SU-DHL-6 (cell line): ENCODE measurements at regions not wholly inside any gene's neighbourhood (a gene's known extent, or its start where the extent isn't known, plus 50 kb on each side); places are given as distances from the start of the nearest gene placed in this dataset.
"Not testable (repeated sequence)": the region's sequence is repeated elsewhere in the genome, so short reads cannot be mapped to it uniquely, and the experiment has no call there.

Source experiments
- H2AFZ ChIP-seq: fragments of 200-600 bp; sonication (generic); 2 replicates; pipeline ENCODE4 v1.6.1; 2014; ENCODE audit warnings: low read depth, mild to moderate bottlenecking, moderate library complexity, mixed read lengths, antibody characterized with exemption, low read length; ENCODE audit not compliant: severe bottlenecking
- H3F3A ChIP-seq: fragments of 200-600 bp; shearing (Covaris generic); 2 replicates; pipeline ENCODE4 v1.6.0; 2016; ENCODE audit warnings: antibody characterized with exemption, mild to moderate bottlenecking; ENCODE audit not compliant: insufficient read depth
- H3K27ac ChIP-seq: fragments of 200-600 bp; sonication (generic); 2 replicates; pipeline ENCODE4 v1.5.1; 2016; ENCODE audit warnings: low read depth, mild to moderate bottlenecking, low read length, moderate library complexity, mixed read lengths
- H3K27me3 ChIP-seq: fragments of 200-600 bp; sonication (generic), shearing (Covaris generic); 2 replicates; pipeline ENCODE4 v1.6.0; 2014; ENCODE audit warnings: mild to moderate bottlenecking, low read length
- H3K36me3 ChIP-seq: fragments of 200-600 bp; sonication (generic); 2 replicates; pipeline ENCODE4 v1.6.1; 2014; ENCODE audit warnings: mild to moderate bottlenecking, low read length, mixed read lengths
- H3K4me2 ChIP-seq: fragments of 300-600, 200-600 bp; shearing (Covaris generic), sonication (generic); 2 replicates; pipeline ENCODE4 v1.6.0; 2014; ENCODE audit warnings: low read length, low read depth, mild to moderate bottlenecking; ENCODE audit not compliant: poor library complexity, severe bottlenecking
- H3K4me3 ChIP-seq: fragments of 200-600 bp; sonication (generic); 2 replicates; pipeline ENCODE4 v1.5.1; 2014; ENCODE audit warnings: antibody characterized with exemption, low read length, mild to moderate bottlenecking, mixed read lengths; ENCODE audit not compliant: insufficient read depth, poor library complexity, severe bottlenecking
- H3K79me2 ChIP-seq: fragments of 200-600 bp; sonication (generic); 2 replicates; pipeline ENCODE4 v1.6.1; 2014; ENCODE audit warnings: mild to moderate bottlenecking, low read length, moderate library complexity; ENCODE audit not compliant: insufficient read depth
- H3K9ac ChIP-seq: fragments of 200-600 bp; sonication (generic); 2 replicates; pipeline ENCODE4 v1.7.0; 2014; ENCODE audit warnings: mild to moderate bottlenecking, low read length
- H3K9me2 ChIP-seq: fragments of 200-600 bp; sonication (generic); replicated peaks from 2 replicates; pipeline ENCODE4 v1.6.1; 2014; ENCODE audit warnings: low read length; ENCODE audit not compliant: insufficient read depth
- H3K9me3 ChIP-seq: fragments of 200-600 bp; sonication (generic); 2 replicates; pipeline ENCODE4 v1.6.1; 2014; ENCODE audit warnings: low read length, mixed read lengths; ENCODE audit not compliant: insufficient read depth
- H4K20me1 ChIP-seq: fragments of 200-600 bp; sonication (generic); 2 replicates; pipeline ENCODE4 v1.6.1; 2014; ENCODE audit warnings: low read depth, mild to moderate bottlenecking, antibody characterized with exemption, low read length, moderate library complexity, mixed read lengths
- CTCF ChIP-seq: fragments of 200-600 bp; sonication (generic); IDR thresholded peaks from one replicate; pipeline ENCODE4 v1.5.1; 2017; ENCODE audit warnings: antibody characterized with exemption, mild to moderate bottlenecking, low read length, moderate library complexity; ENCODE audit not compliant: insufficient read depth, poor library complexity, severe bottlenecking
- EZH2phosphoT487 ChIP-seq: fragments of 200-600 bp; sonication (generic), shearing (Covaris generic); conservative IDR thresholded peaks from 2 replicates; pipeline ENCODE4 v1.6.1; 2018; ENCODE audit warnings: mild to moderate bottlenecking, antibody characterized with exemption, low read length, moderate library complexity, mixed read lengths

- no peak for TF ChIP-seq EZH2phosphoT487
- TF ChIP-seq CTCF: no peak
- Histone ChIP-seq H3K27me3 (no peaks in the 10 kb centered on the region), H2AFZ (no peak overlapping the region), H3K27ac (no peak overlapping the region), H3K36me3 (no peaks in the 10 kb centered on the region), H3K4me3 (no peak overlapping the region), H3K9me3 (no peaks in the 10 kb centered on the region), H3K79me2 (no peaks in the 10 kb centered on the region), H4K20me1 (no peaks in the 10 kb centered on the region), H3F3A (no peaks in the 10 kb centered on the region), H3K9me2 (no peaks in the 10 kb centered on the region), H3K4me2 (no peak overlapping the region), H3K9ac (no peak overlapping the region)
Measured at GRCh38 chr11:134957540-134958335, 545.7 kb upstream of the B3GAT1 start.

GRCh38 chr11:134956450-134957210 lies 544.6 kb upstream of the B3GAT1 start:
- Histone ChIP-seq H3K36me3 (no peaks in the 10 kb centered on the region), H3K4me3 (no peak overlapping the region), H3K9me2 (no peaks in the 10 kb centered on the region), H3K9me3 (no peaks in the 10 kb centered on the region), H3K27ac (no peak overlapping the region), H4K20me1 (no peaks in the 10 kb centered on the region), H3K9ac (no peak overlapping the region), H3K79me2 (no peaks in the 10 kb centered on the region), H2AFZ (no peak overlapping the region), H3F3A (no peaks in the 10 kb centered on the region), H3K27me3 (no peaks in the 10 kb centered on the region), H3K4me2 (no peak overlapping the region)
- no peak for TF ChIP-seq EZH2phosphoT487
- TF ChIP-seq CTCF: no peak

- not testable (repeated sequence) for H2AFZ ChIP-seq, H3K4me2 ChIP-seq
Measured at GRCh38 chr11:134955970-134956369, 543.9 kb upstream of the B3GAT1 start.

DNA sequence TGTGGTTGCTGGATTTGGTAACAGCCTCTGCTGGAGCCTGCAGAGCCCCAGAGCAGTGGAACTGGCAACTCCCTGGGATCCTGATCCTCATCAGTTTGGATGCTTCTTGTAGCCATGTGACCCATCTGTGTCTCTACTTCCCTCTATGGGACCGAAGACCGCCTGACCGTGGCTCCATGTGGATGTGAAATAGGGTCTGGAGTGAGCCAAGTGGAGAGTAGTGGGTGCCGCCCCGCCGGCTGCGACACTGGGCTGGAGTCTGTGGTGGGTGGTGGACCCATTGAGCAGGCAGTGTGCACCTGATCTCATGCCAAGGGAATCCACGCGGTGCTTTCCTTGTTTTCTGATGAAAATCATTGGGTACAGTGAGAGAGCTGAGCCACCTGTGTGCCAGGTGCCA lies 543.2 kb upstream of the B3GAT1 start:
- no peaks in the 10 kb centered on the region for H3K79me2 ChIP-seq
- no peaks in the 10 kb centered on the region for H3K9me3 ChIP-seq
- H2AFZ ChIP-seq: no peak overlapping the region
- TF ChIP-seq EZH2phosphoT487 (no peak), CTCF (no peak)
- no peaks in the 10 kb centered on the region for H4K20me1 ChIP-seq
- H3K27me3 ChIP-seq: no peaks in the 10 kb centered on the region
- H3K36me3 ChIP-seq: no peaks in the 10 kb centered on the region
- no peak overlapping the region for H3K4me2 ChIP-seq
- no peaks in the 10 kb centered on the region for H3K9me2 ChIP-seq
- no peak overlapping the region for H3K27ac ChIP-seq
- H3K4me3 ChIP-seq: no peak overlapping the region
- H3K9ac ChIP-seq: no peak overlapping the region
- H3F3A ChIP-seq: no peaks in the 10 kb centered on the region

More at GRCh38 chr11:134955970-134956369, 543.9 kb upstream of the B3GAT1 start:
- H3K27me3 ChIP-seq, H3K36me3 ChIP-seq, H3K9me3 ChIP-seq, H3K79me2 ChIP-seq, H4K20me1 ChIP-seq, H3K27ac ChIP-seq, H3K9ac ChIP-seq, H3K4me3 ChIP-seq, H3F3A ChIP-seq, H3K9me2 ChIP-seq: not testable (repeated sequence)

DNA sequence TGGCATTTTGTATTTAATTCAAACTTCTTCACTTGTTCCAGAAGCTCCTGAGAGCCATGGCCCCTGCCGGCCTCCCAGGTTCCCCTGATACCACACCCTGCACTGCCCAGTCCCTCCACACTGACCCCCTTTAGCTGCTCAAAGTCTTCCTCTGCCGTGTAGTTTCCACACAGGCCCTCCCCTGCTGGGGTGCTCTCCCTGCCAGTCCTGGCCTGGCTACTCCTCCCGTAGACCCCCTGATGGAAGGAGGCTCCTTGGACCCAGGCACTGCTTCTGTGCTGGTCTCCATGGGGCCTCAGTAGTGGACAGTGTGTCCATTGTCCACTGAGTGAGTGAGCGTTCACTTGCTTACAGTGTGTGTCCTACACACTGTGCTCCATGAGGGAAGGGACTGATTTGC lies 542.4 kb upstream of the B3GAT1 start:
- H3K4me3 ChIP-seq, H3K9me3 ChIP-seq, H3K27me3 ChIP-seq, H3K36me3 ChIP-seq, H3K9me2 ChIP-seq, H3K4me2 ChIP-seq, H4K20me1 ChIP-seq, H3F3A ChIP-seq, H3K27ac ChIP-seq, H3K9ac ChIP-seq, H2AFZ ChIP-seq, H3K79me2 ChIP-seq: not testable (repeated sequence)
